22Rv1 (cell line): ENCODE measurements at regions not wholly inside any gene's neighbourhood (a gene's known extent, or its start where the extent isn't known, plus 50 kb on each side); places are given as distances from the start of the nearest gene placed in this dataset.

Experiments used
- ZFX ChIP-seq: fragments of 450-650 bp; IDR thresholded peaks from 2 replicates; pipeline ENCODE4 v1.6.1; 2017; ENCODE audit warnings: antibody characterized with exemption, borderline replicate concordance
- TF ChIP-seq, protein P1 (sequence below): fragments of 450-650 bp; IDR thresholded peaks from 2 replicates; pipeline ENCODE4 v1.5.1; 2017; ENCODE audit warnings: mild to moderate bottlenecking

DNA sequence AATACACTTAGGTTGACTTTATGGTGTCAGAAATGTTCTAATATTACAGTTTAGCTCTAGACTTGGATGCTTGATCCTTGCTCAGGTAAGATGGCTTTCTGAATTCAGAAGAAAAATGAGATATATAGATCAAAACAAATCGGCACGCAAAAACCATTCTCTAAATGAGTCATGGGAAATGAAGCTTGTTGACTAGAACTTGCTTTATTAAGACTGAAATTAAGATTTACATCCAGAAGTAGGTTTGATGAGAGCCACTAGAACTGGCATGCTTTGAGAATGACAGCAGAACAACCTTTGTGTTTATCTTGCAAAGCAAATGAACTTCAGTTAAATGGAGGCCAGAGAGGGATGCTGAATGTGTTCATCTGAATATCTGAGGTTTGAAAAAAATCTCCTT, 304.9 kb upstream of the KLF3 start:
- TF ChIP-seq, protein P1, sequence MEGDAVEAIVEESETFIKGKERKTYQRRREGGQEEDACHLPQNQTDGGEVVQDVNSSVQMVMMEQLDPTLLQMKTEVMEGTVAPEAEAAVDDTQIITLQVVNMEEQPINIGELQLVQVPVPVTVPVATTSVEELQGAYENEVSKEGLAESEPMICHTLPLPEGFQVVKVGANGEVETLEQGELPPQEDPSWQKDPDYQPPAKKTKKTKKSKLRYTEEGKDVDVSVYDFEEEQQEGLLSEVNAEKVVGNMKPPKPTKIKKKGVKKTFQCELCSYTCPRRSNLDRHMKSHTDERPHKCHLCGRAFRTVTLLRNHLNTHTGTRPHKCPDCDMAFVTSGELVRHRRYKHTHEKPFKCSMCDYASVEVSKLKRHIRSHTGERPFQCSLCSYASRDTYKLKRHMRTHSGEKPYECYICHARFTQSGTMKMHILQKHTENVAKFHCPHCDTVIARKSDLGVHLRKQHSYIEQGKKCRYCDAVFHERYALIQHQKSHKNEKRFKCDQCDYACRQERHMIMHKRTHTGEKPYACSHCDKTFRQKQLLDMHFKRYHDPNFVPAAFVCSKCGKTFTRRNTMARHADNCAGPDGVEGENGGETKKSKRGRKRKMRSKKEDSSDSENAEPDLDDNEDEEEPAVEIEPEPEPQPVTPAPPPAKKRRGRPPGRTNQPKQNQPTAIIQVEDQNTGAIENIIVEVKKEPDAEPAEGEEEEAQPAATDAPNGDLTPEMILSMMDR = no peak
- TF ChIP-seq ZFX = no peak
